ENCODE measurements at regions not wholly inside any gene's neighbourhood (a gene's known extent, or its start where the extent isn't known, plus 50 kb on each side); places are given as distances from the start of the nearest gene placed in this dataset.

DNA sequence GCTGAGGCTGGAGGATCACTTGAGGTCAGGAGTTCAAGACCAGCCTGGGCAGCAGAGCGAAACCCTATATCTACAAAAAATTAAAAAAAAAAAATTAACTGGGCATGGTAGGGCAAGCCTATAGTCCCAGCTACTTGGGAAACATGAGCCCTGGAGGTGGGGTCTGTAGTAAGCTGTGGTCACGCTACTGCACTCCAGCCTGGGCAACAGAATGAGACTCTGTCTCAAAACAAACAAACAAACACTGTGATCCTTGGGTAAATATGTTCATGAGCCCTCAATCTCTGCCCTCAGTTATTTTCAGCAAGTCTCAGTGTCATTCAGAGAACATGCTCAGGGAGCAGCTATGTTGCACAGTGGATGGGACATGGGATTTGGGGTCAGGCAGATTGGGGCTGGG, 76.2 kb downstream of the PTTG1 start:
- TF ChIP-seq POLR2AphosphoS5 (IDR thresholded peaks at IDR 0.05; ENCODE audit: low read depth, low read length) (no peak), POLR2A (IDR thresholded peaks at IDR 0.05; ENCODE audit: low read depth, low read length) (no peak), TAF1 (IDR thresholded peaks at IDR 0.05; ENCODE audit: low read depth, low read length) (no peak), SPI1 (IDR thresholded peaks at IDR 0.05; ENCODE audit: low read depth, low read length) (no peak), POU2F2 (IDR thresholded peaks at IDR 0.05; ENCODE audit: low read depth, low read length) (no peak)
